ENCODE measurements at regions not wholly inside any gene's neighbourhood (a gene's known extent, or its start where the extent isn't known, plus 50 kb on each side); places are given as distances from the start of the nearest gene placed in this dataset.

GRCh38 chr1:5497503-5497902 lies 494.7 kb downstream of the NPHP4 start:
- DNase-seq (ENCODE audit: low read depth): no peak

GRCh38 chr1:5495596-5496410 lies 496.4 kb downstream of the NPHP4 start:
- DNase-seq (ENCODE audit: low read depth): no peak

DNA sequence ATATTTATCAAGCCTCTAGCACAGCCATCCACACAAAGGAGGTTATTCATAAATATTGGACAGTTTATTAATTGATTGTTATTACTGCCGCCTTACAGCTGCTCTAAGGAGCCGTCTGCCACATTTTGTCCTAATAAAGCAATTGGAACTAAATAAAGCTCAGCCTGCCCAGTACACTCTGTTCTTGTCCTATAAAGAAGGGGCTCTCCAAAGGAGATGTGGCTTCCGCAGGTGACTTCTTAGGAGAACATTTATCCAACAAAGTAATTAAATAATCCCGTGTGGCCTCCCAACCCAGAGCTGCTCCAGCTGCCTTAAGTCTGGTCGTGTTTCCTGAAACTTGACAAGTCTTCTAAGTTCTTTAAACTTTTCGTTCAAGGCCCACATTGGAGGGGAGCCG lies 497.7 kb downstream of the NPHP4 start:
- DNase-seq (ENCODE audit: low read depth): no peak

DNA sequence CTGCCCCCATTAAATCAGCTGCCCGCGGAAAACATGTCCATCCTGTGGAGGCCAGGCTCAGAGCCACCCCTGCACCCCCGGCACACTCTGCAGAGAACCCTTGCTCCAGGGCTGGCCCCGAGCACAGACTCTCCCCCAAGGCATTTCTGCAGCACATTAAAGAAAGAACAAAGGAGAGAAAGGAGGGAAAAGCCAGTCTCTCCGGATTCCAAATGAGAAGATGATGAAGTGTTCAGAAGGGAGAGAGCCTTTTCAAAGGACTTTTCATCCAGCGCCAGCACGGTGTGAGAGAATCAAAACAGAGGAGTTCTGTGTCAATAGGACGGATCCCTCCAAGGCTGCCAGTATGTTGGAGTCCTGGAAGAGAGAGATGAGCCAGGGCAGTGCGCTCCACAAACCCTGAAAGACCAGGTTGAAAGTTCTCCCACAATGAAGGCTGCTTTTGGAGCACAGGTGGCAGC lies 498.3 kb downstream of the NPHP4 start:
- DNase-seq (ENCODE audit: low read depth): no peak

DNA sequence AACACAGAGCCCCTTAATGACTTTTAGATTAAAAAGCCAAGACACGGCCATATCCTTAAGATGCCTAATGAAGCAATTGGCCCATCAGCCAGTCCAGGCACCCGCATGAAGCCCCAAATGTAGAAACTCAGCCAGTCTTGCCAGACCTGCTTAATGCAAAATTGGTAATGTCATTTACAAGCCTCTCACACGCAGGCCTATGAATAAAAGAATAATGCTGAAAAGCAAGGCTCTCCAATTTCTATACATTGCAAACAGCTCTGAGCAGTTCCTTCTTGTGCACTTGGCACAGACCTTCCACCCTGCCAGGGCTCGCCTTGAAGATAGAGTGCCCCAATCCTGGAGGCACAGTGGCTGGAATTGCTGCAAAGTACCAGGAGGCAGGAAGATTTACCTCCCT lies 498.9 kb downstream of the NPHP4 start:
- no peak for DNase-seq (ENCODE audit: low read depth)

- DNase-seq (ENCODE audit: low read depth): no peak
Observed at GRCh38 chr1:5492846-5493245, 499.4 kb downstream of the NPHP4 start.

- DNase-seq (ENCODE audit: low read depth): no peak
Observed at GRCh38 chr1:5491207-5491904, 500.9 kb downstream of the NPHP4 start.

DNA sequence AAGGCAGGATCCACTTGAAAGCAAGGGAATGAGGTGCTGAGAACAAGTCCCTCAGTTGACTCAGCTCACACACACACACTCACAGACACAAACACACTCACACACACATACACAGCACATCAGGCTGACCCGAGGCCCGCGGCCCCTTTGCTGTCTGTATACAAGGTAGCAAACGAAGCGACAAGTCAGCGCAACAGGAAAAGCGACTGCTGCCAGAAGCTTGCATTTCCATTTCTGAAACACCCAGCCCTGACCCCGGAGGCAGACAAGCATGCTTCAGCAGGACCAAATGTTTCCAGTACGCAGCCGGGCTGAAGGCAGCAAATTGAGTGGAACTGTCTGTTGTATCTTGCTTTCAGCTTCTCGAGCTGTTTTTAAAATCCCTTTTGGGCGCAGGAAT lies 501.6 kb downstream of the NPHP4 start:
- no peak for DNase-seq (ENCODE audit: low read depth)

DNA sequence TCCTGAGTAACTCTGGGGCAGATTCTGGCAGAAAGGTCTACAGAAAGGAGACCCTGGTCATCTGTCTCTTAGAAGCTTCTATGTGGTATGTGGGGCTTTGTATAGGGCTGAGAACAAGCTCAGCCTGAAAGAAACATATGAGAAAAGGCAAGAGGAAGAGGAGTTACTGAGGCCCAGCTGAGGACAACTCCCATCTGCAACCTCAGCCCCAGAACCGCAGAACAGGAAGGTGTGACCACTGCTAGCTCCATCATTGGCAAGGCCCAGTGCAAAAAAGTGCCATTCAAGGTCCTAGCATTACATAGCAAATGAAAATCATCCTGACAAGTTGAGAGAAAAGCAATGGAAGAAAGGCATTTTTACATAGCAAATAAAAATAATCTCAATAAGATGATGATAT lies 503.8 kb downstream of the NPHP4 start:
- no peak for DNase-seq (ENCODE audit: low read depth)

DNA sequence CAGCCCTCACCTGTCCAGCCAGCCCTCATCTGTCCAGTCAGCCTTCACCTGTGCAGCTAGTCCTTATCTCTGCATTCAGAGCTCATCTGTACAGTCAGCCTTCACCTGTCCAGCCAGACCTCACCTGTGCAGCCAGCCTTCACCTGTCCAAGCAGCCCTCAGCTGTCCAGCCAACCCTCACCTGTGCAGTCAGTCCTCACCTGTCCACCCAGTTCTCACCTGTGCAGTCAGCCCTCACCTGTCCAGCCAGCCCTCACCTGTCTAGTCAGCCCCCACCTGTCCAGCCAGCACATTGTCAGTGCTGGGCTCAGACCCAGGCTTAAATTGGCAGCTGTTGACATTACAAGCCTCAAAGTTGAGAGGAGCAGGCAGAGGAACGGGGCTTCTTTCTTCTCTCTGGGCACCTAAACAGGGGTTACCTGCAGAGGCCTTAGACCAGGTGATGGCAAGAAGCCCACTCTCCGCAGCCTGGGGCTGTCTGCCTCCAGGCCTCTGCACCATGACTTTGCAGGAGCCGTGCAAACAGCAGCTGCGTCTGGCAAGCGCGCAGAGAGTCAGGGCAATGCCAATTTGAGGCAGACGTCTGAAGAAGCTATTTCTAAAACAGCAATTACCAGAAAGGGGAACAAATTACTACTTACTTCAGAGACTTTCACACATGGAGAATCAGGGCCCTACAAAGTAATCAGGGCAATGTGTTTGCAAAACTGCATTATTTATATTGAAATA lies 506.1 kb downstream of the NPHP4 start:
- no peak for DNase-seq (ENCODE audit: low read depth)

DNA sequence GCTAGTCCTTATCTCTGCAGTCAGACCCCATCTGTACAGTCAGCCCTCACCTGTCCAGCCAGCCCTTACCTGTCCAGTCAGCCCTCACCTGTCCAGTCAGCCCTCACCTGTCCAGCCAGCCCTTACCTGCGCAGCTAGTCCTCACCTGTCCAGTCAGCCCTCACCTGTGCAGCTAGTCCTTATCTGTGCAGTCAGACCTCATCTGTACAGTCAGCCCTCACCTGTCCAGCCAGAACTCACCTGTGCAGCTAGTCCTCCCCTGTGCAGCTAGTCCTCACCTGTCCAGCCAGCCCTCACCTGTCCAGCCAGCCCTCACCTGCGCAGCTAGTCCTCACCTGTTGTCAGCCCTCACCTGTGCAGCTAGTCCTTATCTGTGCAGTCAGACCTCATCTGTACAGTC lies 506.8 kb downstream of the NPHP4 start:
- no peak for DNase-seq (ENCODE audit: low read depth)

- no peak for DNase-seq (ENCODE audit: low read depth)
Observed at GRCh38 chr1:5484451-5485165, 507.6 kb downstream of the NPHP4 start.

DNA sequence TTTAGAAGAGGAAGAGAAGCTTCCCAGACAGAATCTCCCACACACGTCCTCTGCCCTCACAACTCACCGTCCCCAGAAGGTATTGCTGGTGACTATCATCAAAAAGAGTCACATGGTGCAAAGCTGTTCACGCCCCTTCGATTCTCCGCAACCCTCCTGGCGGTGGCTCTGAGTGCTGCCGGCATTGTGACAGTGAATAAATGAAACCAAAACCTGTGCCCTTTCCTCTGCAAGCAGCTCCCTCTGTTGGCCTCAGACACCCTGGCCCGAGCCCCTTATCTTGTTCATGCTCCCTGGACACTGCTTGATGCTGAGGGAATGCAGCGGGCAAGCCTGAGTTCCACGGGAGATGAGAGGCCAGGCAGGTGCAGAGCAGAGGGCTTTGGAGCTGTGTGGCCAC lies 510.3 kb downstream of the NPHP4 start:
- DNase-seq (ENCODE audit: low read depth): no peak

DNA sequence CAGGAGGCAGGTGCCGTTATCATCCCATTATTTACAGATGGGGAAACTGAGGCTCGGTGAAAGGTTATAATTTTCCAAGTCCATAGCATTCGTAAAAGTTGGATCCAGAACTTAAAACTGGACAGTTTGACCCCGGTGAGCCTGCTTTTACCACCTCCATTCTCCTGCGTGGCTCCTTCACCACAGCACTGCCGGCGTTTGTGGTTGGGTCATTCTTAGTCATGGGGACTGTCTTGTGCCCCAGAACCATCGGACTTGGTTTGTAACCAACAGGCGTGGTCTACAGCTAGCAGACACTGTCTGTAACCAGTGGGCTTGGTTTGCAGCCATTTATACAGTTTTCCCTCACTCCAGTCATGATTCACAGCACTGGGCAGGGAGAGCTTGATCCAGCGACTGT lies 511.3 kb downstream of the NPHP4 start:
- no peak for DNase-seq (ENCODE audit: low read depth)

- no peak for DNase-seq (ENCODE audit: low read depth)
Observed at GRCh38 chr1:5479876-5480646, 512.2 kb downstream of the NPHP4 start.

DNA sequence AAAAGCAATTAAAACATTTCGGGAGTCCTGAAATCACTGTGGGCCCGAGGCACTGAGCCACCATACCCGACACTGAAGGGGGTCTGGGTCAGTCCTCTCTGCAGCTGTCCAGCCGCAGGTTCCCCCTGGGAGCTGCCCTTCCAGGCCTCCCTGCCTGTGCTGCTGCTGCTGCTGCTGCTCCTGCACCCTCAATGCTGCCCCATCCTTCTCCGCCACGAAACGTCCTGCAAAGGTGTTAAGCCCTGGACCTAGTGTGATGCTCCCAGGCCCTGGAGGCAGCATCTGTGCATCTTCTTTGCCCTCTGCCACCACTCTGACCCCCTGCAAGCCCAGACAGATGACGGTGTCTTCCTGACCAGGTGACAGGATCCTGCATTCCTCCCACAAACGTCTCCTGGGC lies 513.3 kb downstream of the NPHP4 start:
- DNase-seq (ENCODE audit: low read depth): no peak

DNA sequence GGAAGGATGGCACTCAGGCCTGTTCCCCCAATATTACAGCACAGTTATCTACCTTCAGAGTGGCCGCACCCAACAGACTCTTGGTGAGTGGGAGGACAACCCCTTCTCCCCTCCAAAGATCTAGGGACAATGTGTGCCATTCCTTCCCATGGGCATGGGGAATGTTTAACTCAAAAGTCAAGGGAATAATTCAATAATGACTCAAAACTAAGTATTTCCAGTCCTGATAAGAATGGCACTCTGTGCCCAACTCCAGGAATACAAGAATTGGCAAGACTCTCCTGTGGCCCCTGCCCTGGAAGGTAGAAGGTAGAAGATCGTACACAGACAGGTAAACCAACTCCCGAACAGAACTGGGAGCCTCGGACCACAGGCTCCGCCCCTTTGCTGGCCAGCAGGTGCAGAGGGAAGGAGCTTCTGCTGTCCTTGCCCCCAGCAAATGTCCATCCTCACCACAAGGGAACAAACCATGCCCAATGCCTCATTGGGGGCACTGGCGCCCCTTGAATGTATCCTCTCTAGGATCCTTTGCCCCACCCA lies 514.0 kb downstream of the NPHP4 start:
- no peak for DNase-seq (ENCODE audit: low read depth)

- no peak for DNase-seq (ENCODE audit: low read depth)
Observed at GRCh38 chr1:5477716-5478115, 514.5 kb downstream of the NPHP4 start.

GRCh38 chr1:5475572-5475971 lies 516.7 kb downstream of the NPHP4 start:
- DNase-seq (ENCODE audit: low read depth): no peak

- no peak for DNase-seq (ENCODE audit: low read depth)
Observed at GRCh38 chr1:5473268-5473667, 519.0 kb downstream of the NPHP4 start.

GRCh38 chr1:5466487-5466886 lies 525.7 kb downstream of the NPHP4 start:
- no peak for DNase-seq (ENCODE audit: low read depth)

Measured in renal cortical epithelial cell (primary cell).